ENCODE measurements at regions not wholly inside any gene's neighbourhood (a gene's known extent, or its start where the extent isn't known, plus 50 kb on each side); places are given as distances from the start of the nearest gene placed in this dataset.

GRCh38 chr2:147763861-147764260 is 81.0 kb upstream of the ACVR2A start:
- H3K36me3 Mint-ChIP-seq (ENCODE audit: low read depth) = peaks cover 6% of the 10 kb centered on the region
- H3K9me3 Mint-ChIP-seq (ENCODE audit: low read depth) = peaks cover 19% of the 10 kb centered on the region

GRCh38 chr2:147760984-147761383 is 83.8 kb upstream of the ACVR2A start:
- H3K4me3 Mint-ChIP-seq (ENCODE audit: unreplicated experiment) = no peak overlapping the region
- TF ChIP-seq CTCF (IDR thresholded peaks at IDR 0.05) = no peak
- DNase-seq (ENCODE audit: low spot score) = no peak
- no peaks in the 10 kb centered on the region for H3K27me3 Mint-ChIP-seq (ENCODE audit: low read depth)
- peaks cover 6% of the 10 kb centered on the region for H3K9me3 Mint-ChIP-seq (ENCODE audit: low read depth)
- no peaks in the 10 kb centered on the region for H3K4me1 Mint-ChIP-seq (ENCODE audit: low read depth)
- H3K36me3 Mint-ChIP-seq (ENCODE audit: low read depth) = no peaks in the 10 kb centered on the region
- no peak overlapping the region for H3K27ac Mint-ChIP-seq (ENCODE audit: unreplicated experiment)

More at GRCh38 chr2:147763861-147764260, 81.0 kb upstream of the ACVR2A start:
- no peaks in the 10 kb centered on the region for H3K27me3 Mint-ChIP-seq (ENCODE audit: low read depth)
- no peak overlapping the region for H3K27ac Mint-ChIP-seq (ENCODE audit: unreplicated experiment)
- DNase-seq (ENCODE audit: low spot score) = no peak
- H3K4me1 Mint-ChIP-seq (ENCODE audit: low read depth) = no peaks in the 10 kb centered on the region
- H3K4me3 Mint-ChIP-seq (ENCODE audit: unreplicated experiment) = no peak overlapping the region
- TF ChIP-seq CTCF (IDR thresholded peaks at IDR 0.05) = no peak

GRCh38 chr2:147759536-147759935 is 85.3 kb upstream of the ACVR2A start:
- DNase-seq (ENCODE audit: low spot score) = no peak
- TF ChIP-seq CTCF (IDR thresholded peaks at IDR 0.05) = no peak
- Mint-ChIP-seq H3K9me3 (ENCODE audit: low read depth) (peaks cover 6% of the 10 kb centered on the region), H3K27me3 (ENCODE audit: low read depth) (no peaks in the 10 kb centered on the region), H3K4me3 (ENCODE audit: unreplicated experiment) (no peak overlapping the region), H3K27ac (ENCODE audit: unreplicated experiment) (no peak overlapping the region), H3K36me3 (ENCODE audit: low read depth) (no peaks in the 10 kb centered on the region), H3K4me1 (ENCODE audit: low read depth) (no peaks in the 10 kb centered on the region)

GRCh38 chr2:147758821-147759220 is 86.0 kb upstream of the ACVR2A start:
- Mint-ChIP-seq H3K36me3 (ENCODE audit: low read depth) (no peaks in the 10 kb centered on the region), H3K27me3 (ENCODE audit: low read depth) (no peaks in the 10 kb centered on the region), H3K9me3 (ENCODE audit: low read depth) (peaks cover 3% of the 10 kb centered on the region), H3K4me3 (ENCODE audit: unreplicated experiment) (no peak overlapping the region), H3K27ac (ENCODE audit: unreplicated experiment) (no peak overlapping the region), H3K4me1 (ENCODE audit: low read depth) (no peaks in the 10 kb centered on the region)
- TF ChIP-seq CTCF (IDR thresholded peaks at IDR 0.05) = no peak
- DNase-seq (ENCODE audit: low spot score) = no peak

GRCh38 chr2:147756069-147756468 is 88.8 kb upstream of the ACVR2A start:
- H3K4me1 Mint-ChIP-seq (ENCODE audit: low read depth) = no peaks in the 10 kb centered on the region
- H3K27ac Mint-ChIP-seq (ENCODE audit: unreplicated experiment) = no peak overlapping the region
- no peak for TF ChIP-seq CTCF (IDR thresholded peaks at IDR 0.05)
- H3K9me3 Mint-ChIP-seq (ENCODE audit: low read depth) = no peaks in the 10 kb centered on the region
- DNase-seq (ENCODE audit: low spot score) = no peak
- H3K27me3 Mint-ChIP-seq (ENCODE audit: low read depth) = no peaks in the 10 kb centered on the region
- no peaks in the 10 kb centered on the region for H3K36me3 Mint-ChIP-seq (ENCODE audit: low read depth)
- no peak overlapping the region for H3K4me3 Mint-ChIP-seq (ENCODE audit: unreplicated experiment)
